Motor neuron (in vitro differentiated cells): ENCODE measurements at regions not wholly inside any gene's neighbourhood (a gene's known extent, or its start where the extent isn't known, plus 50 kb on each side); places are given as distances from the start of the nearest gene placed in this dataset.

ENCODE experiments used
- ATAC-seq, 8 experiments: fragments of 200-7000 bp; cut with Tn5 transposase; replicated peaks in 6 of 8; 2 replicates each; pipeline ENCODE4 v1.8.0; 2021; ENCODE audit warnings: mild to moderate bottlenecking in 8 of 8, moderate library complexity in 8 of 8
- H3K27ac ChIP-seq, 2 donors: fragments of 250-450 bp; sonication (Bioruptor Pico); 2 replicates each; pipeline ENCODE4 v1.9.0; 2021; ENCODE audit warnings: antibody characterized with exemption in 2 of 2, mild to moderate bottlenecking in 2 of 2, moderate library complexity in 1 of 2
- H3K4me1 ChIP-seq, 2 donors: fragments of 250-450 bp; sonication (Bioruptor Pico); replicated peaks in 1 of 2; 2 replicates each; pipeline ENCODE4 v1.6.1; 2021; ENCODE audit warnings: antibody characterized with exemption in 2 of 2, mild to moderate bottlenecking in 2 of 2, moderate library complexity in 1 of 2
- H3K4me3 ChIP-seq, 5 donors: fragments of 250-450 bp; sonication (Bioruptor Pico); 2 replicates each; pipeline ENCODE4 v1.9.0; 2021; ENCODE audit warnings: antibody characterized with exemption in 5 of 5, mild to moderate bottlenecking in 5 of 5, moderate library complexity in 4 of 5
- WGBS, 10 experiments: fragments of 450-650 bp; shearing (Covaris generic); methylation state at CpG; one replicate each; pipeline ENCODE4 v1.0.0; 2022; 5-methylcytosine and 5-hydroxymethylcytosine counted together
- in situ Hi-C, 9 experiments: fragments of 400-800 bp; cut with MboI; loops; one replicate each; pipeline ENCODE4 v1.15.0; 2021; ENCODE audit warnings: low sequenced_read_pairs in 9 of 9, low pct_unique_long_range_greater_than_20kb in 2 of 9; ENCODE audit not compliant: unreplicated experiment in 9 of 9

DNA sequence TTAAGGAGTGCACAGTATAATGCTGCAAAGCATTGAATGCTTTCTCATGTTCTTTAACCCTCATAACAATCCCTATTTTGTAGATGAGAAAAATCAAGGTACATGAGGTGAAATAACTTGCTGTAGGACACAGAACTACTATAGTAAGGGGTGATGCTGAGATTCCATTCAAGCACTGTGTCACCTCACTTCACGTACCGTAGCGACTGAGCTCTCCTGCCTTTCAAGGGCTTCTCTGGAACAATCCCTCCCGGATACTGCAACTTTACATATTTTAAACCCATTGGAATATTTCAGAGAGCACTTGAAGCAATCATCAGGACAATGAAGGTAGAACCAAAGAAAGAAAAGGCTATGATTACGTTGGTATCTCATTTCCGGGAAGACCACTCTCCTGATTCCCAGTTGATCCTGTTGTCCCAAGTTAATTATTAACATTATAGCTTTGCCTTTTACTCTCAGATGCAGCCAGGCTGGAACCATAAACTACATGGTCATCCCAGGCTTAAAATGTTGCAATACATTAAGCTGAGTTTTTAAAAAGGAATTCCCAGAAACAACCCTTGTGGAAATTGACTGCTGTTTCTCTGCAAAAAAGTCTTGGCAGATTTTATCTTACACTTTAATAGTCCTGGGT, 252.2 kb upstream of the IGF1R start:
- 0 to 80% (median 63%) methylated on average over 2 to 6 of the region's 6 CpGs; no CpG with 5 or more reads in 1 of the 10 experiments for WGBS, 10 experiments
- peaks cover 5 to 17% of the 10 kb centered on the region in 2 donors for H3K4me1 ChIP-seq
- H3K27ac ChIP-seq: no peak overlapping the region
- ATAC-seq: no peak
- in situ Hi-C loops: no loop called here
- no peak overlapping the region for H3K4me3 ChIP-seq

DNA sequence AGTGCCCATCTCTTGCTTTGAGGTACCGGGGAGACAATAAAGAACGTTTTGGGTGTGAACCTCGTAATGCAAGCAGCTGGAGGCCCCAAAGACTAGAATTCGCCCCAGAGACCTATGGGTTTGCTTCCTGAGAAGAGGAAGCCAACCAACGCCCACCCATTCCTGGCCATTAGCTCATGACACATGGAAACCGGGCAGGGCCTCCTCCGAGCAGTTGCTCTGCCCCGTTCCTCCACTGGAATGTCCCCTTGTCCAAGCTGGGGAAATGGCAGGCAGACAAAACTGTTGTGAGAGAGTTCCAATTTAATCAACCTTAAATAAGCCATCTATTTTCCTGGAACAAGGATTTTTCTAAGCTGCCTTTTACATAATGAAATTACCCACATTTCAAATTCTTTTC, 250.9 kb upstream of the IGF1R start:
- H3K4me3 ChIP-seq: no peak overlapping the region
- WGBS, 10 experiments: 0 to 100% (median 60%) methylated on average over 1 to 4 of the region's 8 CpGs; no CpG with 5 or more reads in 2 of the 10 experiments

DNA sequence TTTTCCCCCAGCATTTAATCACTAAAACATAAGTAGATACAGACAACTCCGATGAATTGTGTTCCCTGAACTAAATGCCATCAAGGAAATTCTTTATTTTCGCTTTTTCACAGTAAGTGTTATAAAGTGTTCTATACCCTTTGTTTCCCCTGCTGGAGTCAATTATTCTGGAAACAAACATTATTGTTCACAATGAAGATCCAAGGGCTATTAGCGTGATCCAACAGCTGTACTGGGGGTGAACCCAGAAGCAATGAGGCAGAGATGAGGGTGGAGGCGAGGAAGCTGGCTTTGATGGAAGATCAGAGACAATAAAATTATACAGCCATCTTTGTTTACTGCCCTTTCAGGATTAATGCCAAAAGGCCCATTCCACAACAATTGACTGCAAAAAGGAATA, 250.3 kb upstream of the IGF1R start:
- 0 to 38% (median 17%) methylated on average over 2 to 4 of the region's 4 CpGs; no CpG with 5 or more reads in 2 of the 10 experiments for WGBS, 10 experiments
- peaks cover 5 to 17% of the 10 kb centered on the region in 2 donors for H3K4me1 ChIP-seq
- peak in 5 of 8 experiments; percentile 24 to 91 (median 87) for ATAC-seq
- H3K27ac ChIP-seq: no peak overlapping the region
- in situ Hi-C loops: no loop called here
- H3K4me3 ChIP-seq: no peak overlapping the region

More for the DNA sequence above, 250.9 kb upstream of the IGF1R start:
- Histone ChIP-seq H3K4me1 (peaks cover 5 to 17% of the 10 kb centered on the region in 2 donors), H3K27ac (peak overlapping the region in 1 of 2 donors; percentile 19)
- in situ Hi-C loops: no loop called here
- ATAC-seq: peak in 3 of 8 experiments; percentile 44 to 48 (median 45)

DNA sequence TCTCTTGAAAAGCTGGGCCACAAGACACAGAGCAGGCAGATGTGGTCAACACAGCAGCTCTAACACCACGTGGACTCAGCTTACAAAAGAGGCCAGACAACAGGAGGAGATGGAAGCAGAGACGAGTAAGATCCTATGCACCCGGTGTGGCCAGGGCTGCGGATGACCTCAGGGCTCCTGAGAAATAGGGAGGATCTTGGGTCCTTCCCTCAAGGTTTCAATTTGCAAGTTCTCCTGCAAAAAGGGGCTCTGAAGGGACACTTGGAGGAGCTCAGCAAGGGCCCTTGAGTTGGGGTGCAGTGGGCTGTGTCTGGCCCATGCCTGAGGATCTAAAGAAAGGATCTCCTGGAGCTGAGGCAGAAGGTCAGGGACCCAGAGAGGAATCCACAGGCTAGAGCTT, 249.5 kb upstream of the IGF1R start:
- Histone ChIP-seq H3K4me3 (no peak overlapping the region), H3K4me1 (peaks cover 5 to 17% of the 10 kb centered on the region in 2 donors), H3K27ac (no peak overlapping the region)
- no peak for ATAC-seq
- in situ Hi-C loops: no loop called here
- WGBS, 10 experiments: 80 to 100% (median 80%) methylated on average over 1 of the region's 4 CpGs; no CpG with 5 or more reads in 7 of the 10 experiments

DNA sequence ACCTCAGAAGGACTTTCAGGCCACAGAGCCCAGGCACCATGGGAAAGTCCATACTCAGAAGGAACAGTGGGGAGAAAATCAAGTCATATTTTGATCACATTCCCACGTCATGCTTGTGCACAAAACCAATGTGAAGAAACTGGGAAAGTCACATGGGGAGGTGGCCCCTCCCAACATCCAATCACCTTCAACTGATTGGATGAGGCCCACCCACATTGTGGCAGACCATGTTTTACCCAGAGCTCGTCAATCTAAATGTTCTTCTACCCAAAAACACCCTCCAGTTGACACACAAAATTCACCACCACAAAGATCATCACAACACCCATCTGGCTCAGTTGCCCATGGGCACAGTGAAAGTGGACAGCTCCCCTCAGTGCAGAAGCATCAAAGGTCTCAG, 248.2 kb upstream of the IGF1R start:
- in situ Hi-C loops: loop anchor here in 4 of 9 experiments (25.0 kb wide), 1 partner anchor 88 kb away; no protein-coding TSS in a partner anchor
- Histone ChIP-seq H3K4me1 (peaks cover 5 to 17% of the 10 kb centered on the region in 2 donors), H3K4me3 (no peak overlapping the region), H3K27ac (no peak overlapping the region)
- 0 to 80% (median 78%) methylated on average over 1 to 2 of the region's 2 CpGs; no CpG with 5 or more reads in 6 of the 10 experiments for WGBS, 10 experiments
- no peak for ATAC-seq

DNA sequence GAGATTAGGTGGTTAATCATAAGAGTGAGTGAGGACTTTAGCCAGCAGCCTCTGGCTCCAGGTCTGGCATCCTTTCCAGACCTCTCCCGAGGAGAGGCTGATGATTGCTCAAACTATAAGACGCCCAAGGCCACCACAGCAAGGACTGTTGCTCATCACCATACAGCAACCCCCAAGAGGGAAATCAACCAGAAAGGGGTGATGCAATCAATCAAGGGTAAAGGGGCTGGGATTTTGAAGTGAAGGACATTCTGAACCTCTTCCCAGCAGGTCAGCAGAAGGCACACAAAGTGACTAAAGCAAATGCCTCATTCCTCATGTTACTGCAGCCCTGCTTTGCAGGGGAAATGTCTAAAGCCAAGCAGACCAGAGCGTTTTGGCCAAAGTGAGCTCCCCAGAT, 247.3 kb upstream of the IGF1R start:
- Histone ChIP-seq H3K27ac (no peak overlapping the region), H3K4me3 (no peak overlapping the region), H3K4me1 (peaks cover 5 to 17% of the 10 kb centered on the region in 2 donors)
- 0 to 100% (median 62%) methylated on average over 1 to 3 of the region's 3 CpGs; no CpG with 5 or more reads in 3 of the 10 experiments for WGBS, 10 experiments
- ATAC-seq: no peak
- in situ Hi-C loops: loop anchor here in 4 of 9 experiments (25.0 kb wide), 1 partner anchor 89 kb away; no protein-coding TSS in a partner anchor

DNA sequence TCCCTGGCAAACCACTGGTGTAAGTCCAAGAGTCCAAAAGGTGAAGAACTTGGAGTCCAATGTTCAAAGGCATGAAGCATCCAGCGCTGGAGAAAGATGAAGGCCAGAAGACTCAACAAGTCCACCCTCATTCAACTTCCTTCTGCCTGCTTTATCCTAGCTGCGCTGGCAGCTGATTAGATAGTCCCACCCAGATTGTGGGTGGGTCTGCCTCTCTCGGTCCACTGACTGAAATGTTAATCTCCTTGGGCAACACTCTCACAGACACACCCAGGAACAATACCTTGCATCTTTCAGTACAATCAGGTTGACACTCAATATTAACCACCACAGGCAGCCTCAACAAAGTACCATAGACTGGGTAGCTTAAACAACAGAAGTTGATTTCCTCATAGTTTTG, 245.9 kb upstream of the IGF1R start:
- Histone ChIP-seq H3K4me1 (peaks cover 5 to 12% of the 10 kb centered on the region in 2 donors), H3K27ac (no peak overlapping the region), H3K4me3 (no peak overlapping the region)
- in situ Hi-C loops: loop anchor here in 4 of 9 experiments (25.0 kb wide), 1 partner anchor 90 kb away; no protein-coding TSS in a partner anchor
- 0 to 96% (median 50%) methylated on average over 2 to 3 of the region's 3 CpGs; no CpG with 5 or more reads in 4 of the 10 experiments for WGBS, 10 experiments
- ATAC-seq: peak in 1 of 8 experiments; percentile 23

DNA sequence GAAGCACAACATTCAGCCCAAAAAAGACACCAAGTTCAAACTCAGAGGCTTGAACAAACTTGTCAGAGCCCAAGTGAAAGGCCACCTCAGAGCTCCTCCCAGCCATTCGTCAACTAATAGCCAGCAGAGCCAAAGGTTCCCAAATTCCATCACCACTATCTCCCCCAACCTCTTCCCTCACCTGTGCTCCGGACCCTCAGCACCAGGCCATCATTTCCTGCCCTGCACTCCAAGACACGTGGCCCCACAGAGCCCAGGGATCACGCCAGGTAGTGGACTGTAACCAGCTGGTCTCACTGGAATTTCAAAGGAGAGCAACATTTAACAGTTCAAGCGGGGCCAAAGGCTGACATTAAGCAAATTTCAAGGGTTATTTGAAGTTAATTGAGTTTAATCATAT, 245.2 kb upstream of the IGF1R start:
- WGBS, 10 experiments: 0 to 100% (median 75%) methylated on average over 1 to 3 of the region's 5 CpGs; no CpG with 5 or more reads in 3 of the 10 experiments
- Histone ChIP-seq H3K27ac (no peak overlapping the region), H3K4me3 (no peak overlapping the region), H3K4me1 (peaks cover 5% of the 10 kb centered on the region in 2 donors)
- no peak for ATAC-seq
- in situ Hi-C loops: loop anchor here in 4 of 9 experiments (25.0 kb wide), 1 partner anchor 91 kb away; no protein-coding TSS in a partner anchor

DNA sequence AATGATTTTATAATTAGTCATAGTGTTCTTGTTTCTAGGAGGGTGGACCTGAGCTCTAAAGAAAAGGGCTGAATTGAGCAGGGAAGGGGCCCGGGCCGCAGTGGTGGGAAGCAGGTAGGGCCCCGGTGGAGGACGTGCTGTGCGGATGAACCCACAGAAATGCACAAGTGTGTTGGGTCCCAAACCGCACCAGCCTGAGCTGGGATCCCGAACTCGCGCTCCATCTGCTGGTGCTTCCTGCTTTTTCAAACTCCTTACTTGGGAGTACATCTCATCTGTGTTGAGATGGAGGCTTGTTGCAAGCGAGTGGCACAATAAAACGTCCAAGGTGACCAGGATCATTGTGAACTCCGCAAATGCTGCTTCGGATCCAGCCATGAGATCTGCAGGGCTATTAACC, 244.8 kb upstream of the IGF1R start:
- in situ Hi-C loops: loop anchor here in 4 of 9 experiments (25.0 kb wide), 1 partner anchor 91 kb away; no protein-coding TSS in a partner anchor

DNA sequence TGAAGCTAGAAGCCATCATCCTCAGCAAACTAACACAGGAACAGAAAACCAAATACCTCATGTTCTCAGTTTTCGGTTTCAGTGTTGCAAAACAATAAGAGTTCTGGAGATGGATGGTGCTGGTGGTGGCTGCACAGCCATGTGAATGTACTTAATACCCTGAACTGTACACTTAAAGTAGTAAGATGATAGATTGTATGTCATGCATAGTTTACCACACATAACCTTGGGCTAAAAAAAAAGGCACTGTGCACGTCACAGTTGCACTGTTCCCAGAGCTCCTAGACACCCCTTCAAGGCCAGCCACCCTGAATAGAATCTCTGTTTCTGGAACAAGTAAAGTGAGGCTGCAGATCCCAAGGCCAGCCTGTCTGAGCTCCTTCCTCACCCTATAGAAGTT, 243.3 kb upstream of the IGF1R start:
- no peak for ATAC-seq
- 0 to 94% (median 81%) methylated on average over 1 to 2 of the region's 2 CpGs; no CpG with 5 or more reads in 4 of the 10 experiments for WGBS, 10 experiments

More for the DNA sequence above, 244.8 kb upstream of the IGF1R start:
- H3K27ac ChIP-seq: no peak overlapping the region
- H3K4me1 ChIP-seq: peaks cover under 1 to 1% of the 10 kb centered on the region in 2 donors
- no peak overlapping the region for H3K4me3 ChIP-seq
- no peak for ATAC-seq
- 30 to 100% (median 86%) methylated on average over 1 to 8 of the region's 13 CpGs; no CpG with 5 or more reads in 3 of the 10 experiments for WGBS, 10 experiments

DNA sequence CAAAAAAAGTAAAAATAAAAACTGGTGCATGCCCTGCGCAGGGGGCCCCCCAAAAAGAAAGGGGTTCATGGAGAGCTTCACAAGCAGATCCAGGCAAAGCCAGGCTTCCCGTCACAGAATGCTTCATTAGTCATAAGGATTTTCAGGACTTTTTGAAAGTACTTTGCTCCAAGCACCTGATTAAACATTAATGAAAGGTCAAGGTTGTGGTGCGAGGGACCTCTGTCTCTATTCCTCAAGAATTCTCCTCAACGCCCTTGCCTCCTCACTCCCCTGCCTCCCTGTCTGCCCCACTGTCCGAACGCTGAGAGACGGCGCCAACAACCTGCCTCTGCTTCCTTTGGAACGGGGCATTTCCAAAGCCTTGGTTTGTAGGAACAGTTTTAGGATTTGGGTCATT, 240.1 kb upstream of the IGF1R start:
- Histone ChIP-seq H3K4me3 (no peak overlapping the region), H3K27ac (no peak overlapping the region), H3K4me1 (peaks cover 0 to 4% of the 10 kb centered on the region in 2 donors)
- WGBS, 10 experiments: 0 to 84% (median 60%) methylated on average over 1 to 3 of the region's 9 CpGs; no CpG with 5 or more reads in 3 of the 10 experiments
- no peak for ATAC-seq
- in situ Hi-C loops: loop anchor here in 4 of 9 experiments (25.0 kb wide), 1 partner anchor 96 kb away; no protein-coding TSS in a partner anchor

More for the DNA sequence above, 243.3 kb upstream of the IGF1R start:
- no peak overlapping the region for H3K4me3 ChIP-seq
- peaks cover 0 to 4% of the 10 kb centered on the region in 2 donors for H3K4me1 ChIP-seq
- in situ Hi-C loops: loop anchor here in 4 of 9 experiments (25.0 kb wide), 1 partner anchor 93 kb away; no protein-coding TSS in a partner anchor
- no peak overlapping the region for H3K27ac ChIP-seq

DNA sequence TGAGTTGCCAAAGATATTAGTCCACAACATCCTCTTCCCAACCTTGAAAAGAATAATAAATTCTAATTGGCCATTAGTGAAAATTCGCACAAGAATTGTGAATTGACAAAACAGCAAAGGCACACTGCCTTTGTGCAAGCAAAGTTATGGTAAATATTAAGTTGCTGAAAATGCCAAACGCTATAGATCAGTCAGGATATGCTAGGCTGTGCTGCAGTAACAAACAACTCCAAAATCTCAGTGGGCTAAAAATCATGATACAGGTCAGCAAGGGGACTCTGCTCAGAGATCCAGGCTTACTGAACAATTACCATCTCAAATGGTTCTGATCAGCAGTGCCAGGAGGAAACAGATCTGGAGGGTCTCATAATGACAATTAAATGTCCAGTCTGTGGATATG, 238.0 kb upstream of the IGF1R start:
- 11 to 100% (median 79%) methylated on average over 1 to 2 of the region's 2 CpGs; no CpG with 5 or more reads in 2 of the 10 experiments for WGBS, 10 experiments
- in situ Hi-C loops: loop anchor here in 5 of 9 experiments (10.0 to 25.0 kb wide), 2 partner anchors 98 to 106 kb away; no protein-coding TSS in a partner anchor
- no peak for ATAC-seq
- Histone ChIP-seq H3K27ac (no peak overlapping the region), H3K4me1 (peaks cover 0 to 4% of the 10 kb centered on the region in 2 donors), H3K4me3 (no peak overlapping the region)

DNA sequence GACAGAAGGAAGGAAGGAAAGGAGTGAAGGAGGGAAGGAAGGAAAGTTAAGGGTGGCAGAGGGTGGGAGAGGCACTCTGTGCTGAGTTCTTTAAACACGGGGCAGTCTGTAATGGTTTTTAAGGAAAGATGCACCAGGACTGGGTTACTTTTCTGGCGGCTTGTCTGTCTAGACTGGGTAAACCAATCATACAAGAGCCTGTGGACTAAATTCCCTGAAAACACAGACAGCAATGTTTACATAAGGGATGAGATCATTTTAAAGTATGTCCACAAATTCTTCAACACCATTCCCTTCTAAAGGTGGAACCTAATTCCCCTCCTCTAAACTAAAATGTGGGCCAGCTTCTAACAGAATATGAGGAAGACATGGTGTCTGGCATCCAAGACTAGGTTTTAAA, 235.5 kb upstream of the IGF1R start:
- Histone ChIP-seq H3K27ac (no peak overlapping the region), H3K4me1 (peaks cover 0 to 4% of the 10 kb centered on the region in 2 donors), H3K4me3 (no peak overlapping the region)
- in situ Hi-C loops: loop anchor here in 5 of 9 experiments (10.0 to 25.0 kb wide), 2 partner anchors 101 to 108 kb away; no protein-coding TSS in a partner anchor
- ATAC-seq: no peak
- 70 to 92% (median 80%) methylated on average over 1 to 2 of the region's 2 CpGs; no CpG with 5 or more reads in 5 of the 10 experiments for WGBS, 10 experiments
